ENCODE measurements at regions not wholly inside any gene's neighbourhood (a gene's known extent, or its start where the extent isn't known, plus 50 kb on each side); places are given as distances from the start of the nearest gene placed in this dataset.

DNA sequence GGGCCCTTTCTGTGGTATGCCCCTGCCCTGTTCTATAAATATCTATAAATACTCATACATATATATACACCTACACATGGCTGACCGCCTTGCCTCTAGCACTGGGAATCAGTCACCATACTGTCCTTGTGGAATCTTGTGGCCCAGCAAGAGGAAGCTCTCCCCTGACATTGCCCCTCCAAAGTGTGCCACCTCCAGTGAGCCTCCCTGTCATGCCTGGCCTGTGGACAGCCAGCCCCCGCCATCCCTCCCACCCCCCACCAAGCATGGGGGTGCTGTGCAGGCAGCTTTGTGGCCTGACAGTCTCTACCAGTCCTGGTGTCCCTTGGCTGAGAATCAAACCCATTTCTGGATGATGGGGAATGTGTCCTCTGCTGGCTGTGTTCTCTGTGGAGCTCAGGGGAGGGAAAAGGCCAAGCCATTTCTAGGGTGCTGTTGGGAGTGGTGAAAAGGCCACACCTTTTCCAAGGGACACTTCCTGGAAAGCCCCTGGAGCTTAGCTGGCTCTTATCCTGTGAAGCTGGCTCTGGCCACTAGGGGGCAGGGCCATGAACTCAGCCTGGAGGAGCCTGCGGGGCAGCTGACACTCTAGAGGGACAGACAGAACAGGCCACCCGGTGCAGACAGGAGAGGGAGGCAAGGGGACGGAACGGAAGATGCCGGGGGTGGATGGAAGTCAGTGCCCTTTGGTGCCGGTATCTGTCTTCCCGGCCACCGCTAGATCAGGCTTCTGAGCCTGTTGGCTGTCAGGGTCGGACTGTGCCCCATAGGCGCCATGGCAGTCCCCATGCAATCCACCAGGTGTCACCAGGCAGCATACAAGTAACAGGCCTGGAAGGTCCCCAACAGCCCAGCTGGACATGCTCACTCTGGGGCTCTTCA lies 167.2 kb downstream of the TBC1D2B start (continued):
- 0 out of 2 replicates have a peak, but pooled peaks have one; percentile 42 for TF ChIP-seq SCRT1 (tag by site-specific recombination; IDR thresholded peaks at IDR 0.05; ENCODE audit: borderline replicate concordance)
- TF ChIP-seq ZNF600 (tag by site-specific recombination; IDR thresholded peaks at IDR 0.05): peak; percentile 48; the same call in 1 of the 2 replicates
- peak; percentile 72 for TF ChIP-seq SCRT2 (tag by site-specific recombination; IDR thresholded peaks at IDR 0.05)
- TF ChIP-seq, protein P1, sequence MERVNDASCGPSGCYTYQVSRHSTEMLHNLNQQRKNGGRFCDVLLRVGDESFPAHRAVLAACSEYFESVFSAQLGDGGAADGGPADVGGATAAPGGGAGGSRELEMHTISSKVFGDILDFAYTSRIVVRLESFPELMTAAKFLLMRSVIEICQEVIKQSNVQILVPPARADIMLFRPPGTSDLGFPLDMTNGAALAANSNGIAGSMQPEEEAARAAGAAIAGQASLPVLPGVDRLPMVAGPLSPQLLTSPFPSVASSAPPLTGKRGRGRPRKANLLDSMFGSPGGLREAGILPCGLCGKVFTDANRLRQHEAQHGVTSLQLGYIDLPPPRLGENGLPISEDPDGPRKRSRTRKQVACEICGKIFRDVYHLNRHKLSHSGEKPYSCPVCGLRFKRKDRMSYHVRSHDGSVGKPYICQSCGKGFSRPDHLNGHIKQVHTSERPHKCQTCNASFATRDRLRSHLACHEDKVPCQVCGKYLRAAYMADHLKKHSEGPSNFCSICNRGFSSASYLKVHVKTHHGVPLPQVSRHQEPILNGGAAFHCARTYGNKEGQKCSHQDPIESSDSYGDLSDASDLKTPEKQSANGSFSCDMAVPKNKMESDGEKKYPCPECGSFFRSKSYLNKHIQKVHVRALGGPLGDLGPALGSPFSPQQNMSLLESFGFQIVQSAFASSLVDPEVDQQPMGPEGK (tag by site-specific recombination; IDR thresholded peaks at IDR 0.05): peak; percentile 57; the same call in 1 of the 2 replicates
- TF ChIP-seq, protein P2, sequence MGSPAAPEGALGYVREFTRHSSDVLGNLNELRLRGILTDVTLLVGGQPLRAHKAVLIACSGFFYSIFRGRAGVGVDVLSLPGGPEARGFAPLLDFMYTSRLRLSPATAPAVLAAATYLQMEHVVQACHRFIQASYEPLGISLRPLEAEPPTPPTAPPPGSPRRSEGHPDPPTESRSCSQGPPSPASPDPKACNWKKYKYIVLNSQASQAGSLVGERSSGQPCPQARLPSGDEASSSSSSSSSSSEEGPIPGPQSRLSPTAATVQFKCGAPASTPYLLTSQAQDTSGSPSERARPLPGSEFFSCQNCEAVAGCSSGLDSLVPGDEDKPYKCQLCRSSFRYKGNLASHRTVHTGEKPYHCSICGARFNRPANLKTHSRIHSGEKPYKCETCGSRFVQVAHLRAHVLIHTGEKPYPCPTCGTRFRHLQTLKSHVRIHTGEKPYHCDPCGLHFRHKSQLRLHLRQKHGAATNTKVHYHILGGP (tag by site-specific recombination; IDR thresholded peaks at IDR 0.05): peak; percentile 42; the same call in 1 of the 2 replicates
- peak; percentile 88 for TF ChIP-seq ZBTB48 (tag by site-specific recombination; IDR thresholded peaks at IDR 0.05)
- TF ChIP-seq, protein P3, sequence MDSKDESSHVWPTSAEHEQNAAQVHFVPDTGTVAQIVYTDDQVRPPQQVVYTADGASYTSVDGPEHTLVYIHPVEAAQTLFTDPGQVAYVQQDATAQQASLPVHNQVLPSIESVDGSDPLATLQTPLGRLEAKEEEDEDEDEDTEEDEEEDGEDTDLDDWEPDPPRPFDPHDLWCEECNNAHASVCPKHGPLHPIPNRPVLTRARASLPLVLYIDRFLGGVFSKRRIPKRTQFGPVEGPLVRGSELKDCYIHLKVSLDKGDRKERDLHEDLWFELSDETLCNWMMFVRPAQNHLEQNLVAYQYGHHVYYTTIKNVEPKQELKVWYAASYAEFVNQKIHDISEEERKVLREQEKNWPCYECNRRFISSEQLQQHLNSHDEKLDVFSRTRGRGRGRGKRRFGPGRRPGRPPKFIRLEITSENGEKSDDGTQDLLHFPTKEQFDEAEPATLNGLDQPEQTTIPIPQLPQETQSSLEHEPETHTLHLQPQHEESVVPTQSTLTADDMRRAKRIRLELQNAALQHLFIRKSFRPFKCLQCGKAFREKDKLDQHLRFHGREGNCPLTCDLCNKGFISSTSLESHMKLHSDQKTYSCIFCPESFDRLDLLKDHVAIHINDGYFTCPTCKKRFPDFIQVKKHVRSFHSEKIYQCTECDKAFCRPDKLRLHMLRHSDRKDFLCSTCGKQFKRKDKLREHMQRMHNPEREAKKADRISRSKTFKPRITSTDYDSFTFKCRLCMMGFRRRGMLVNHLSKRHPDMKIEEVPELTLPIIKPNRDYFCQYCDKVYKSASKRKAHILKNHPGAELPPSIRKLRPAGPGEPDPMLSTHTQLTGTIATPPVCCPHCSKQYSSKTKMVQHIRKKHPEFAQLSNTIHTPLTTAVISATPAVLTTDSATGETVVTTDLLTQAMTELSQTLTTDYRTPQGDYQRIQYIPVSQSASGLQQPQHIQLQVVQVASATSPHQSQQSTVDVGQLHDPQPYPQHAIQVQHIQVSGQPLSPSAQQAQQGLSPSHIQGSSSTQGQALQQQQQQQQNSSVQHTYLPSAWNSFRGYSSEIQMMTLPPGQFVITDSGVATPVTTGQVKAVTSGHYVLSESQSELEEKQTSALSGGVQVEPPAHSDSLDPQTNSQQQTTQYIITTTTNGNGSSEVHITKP (tag by site-specific recombination; IDR thresholded peaks at IDR 0.05): peak; percentile 28; the same call in 1 of the 2 replicates
- 0 out of 2 replicates have a peak, but pooled peaks have one; percentile 29 for TF ChIP-seq ZBTB20 (tag by site-specific recombination; IDR thresholded peaks at IDR 0.05)

DNA sequence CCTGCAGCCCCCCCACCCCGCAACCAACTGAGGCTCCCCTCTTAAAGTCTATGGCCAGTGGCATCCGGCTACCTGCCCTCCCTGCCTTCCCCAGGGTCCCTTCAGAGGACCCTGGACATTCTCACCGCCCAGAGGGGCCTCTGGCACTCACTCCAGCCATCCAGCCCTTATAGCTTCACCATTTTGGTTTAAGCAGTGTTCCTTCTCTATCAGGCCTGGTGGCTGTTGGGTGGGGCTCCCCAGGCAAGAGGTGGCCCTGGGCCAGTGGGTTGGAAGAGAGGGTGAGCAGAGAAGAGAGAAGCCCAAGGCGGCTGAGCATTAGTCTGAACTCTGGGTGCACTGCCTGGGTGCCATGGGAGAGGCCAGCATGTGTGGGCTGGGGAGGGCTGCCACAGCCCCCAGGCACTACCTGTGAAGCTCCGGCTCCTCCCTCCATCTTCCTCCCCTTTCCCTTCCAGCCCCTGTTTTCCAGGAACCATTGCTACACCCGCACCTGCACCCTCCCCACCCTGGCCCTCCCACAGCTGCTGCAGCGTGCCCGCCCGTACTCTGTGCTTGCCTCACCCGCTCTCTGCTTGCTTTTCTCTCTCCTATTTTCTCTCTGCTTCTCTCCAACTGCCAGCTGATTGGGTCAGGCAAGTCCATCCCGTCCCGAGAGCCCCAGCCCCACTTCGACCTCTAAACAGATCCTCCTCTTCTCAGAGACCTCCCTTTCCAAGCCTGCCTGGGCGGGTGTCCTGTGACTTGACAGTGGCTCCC lies 168.2 kb downstream of the TBC1D2B start:
- no peak overlapping the region for H3K4me3 ChIP-seq (ENCODE audit: low read depth, low read length)
- no peaks in the 10 kb centered on the region for H3K9me3 ChIP-seq (ENCODE audit: control insufficient read depth, insufficient read depth, low read depth, low read length)
- no peaks in the 10 kb centered on the region for H3K36me3 ChIP-seq (ENCODE audit: control insufficient read depth in 2 of 2, insufficient read depth in 1 of 2, low read length in 2 of 2)
- ChIA-PET POLR2A (no interaction called here), CTCF (interaction anchor here (0.6 to 3.5 kb wide), 42 partner anchors 9 to 857 kb away, joined by 3 to 48 read pairs (median 4); no protein-coding TSS in a partner anchor)
- H3K4me1 ChIP-seq (ENCODE audit: control insufficient read depth, insufficient read depth, low read length): no peaks in the 10 kb centered on the region
- no peak overlapping the region for H3K27ac ChIP-seq (ENCODE audit: extremely low read depth, low read depth, low read length)
- TF ChIP-seq ZNF501 (tag by site-specific recombination; IDR thresholded peaks at IDR 0.05) (no peak), KLF1 (tag by site-specific recombination; IDR thresholded peaks at IDR 0.05) (peak; percentile 84), ZNF654 (tag by site-specific recombination; IDR thresholded peaks at IDR 0.05; ENCODE audit: low read depth) (no peak), ZNF174 (tag by site-specific recombination; IDR thresholded peaks at IDR 0.05) (no peak), ZNF423 (tag by site-specific recombination; IDR thresholded peaks at IDR 0.05) (no peak), ZNF747 (tag by site-specific recombination; IDR thresholded peaks at IDR 0.05) (no peak)
- TF ChIP-seq, protein P4, sequence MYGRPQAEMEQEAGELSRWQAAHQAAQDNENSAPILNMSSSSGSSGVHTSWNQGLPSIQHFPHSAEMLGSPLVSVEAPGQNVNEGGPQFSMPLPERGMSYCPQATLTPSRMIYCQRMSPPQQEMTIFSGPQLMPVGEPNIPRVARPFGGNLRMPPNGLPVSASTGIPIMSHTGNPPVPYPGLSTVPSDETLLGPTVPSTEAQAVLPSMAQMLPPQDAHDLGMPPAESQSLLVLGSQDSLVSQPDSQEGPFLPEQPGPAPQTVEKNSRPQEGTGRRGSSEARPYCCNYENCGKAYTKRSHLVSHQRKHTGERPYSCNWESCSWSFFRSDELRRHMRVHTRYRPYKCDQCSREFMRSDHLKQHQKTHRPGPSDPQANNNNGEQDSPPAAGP (tag by site-specific recombination; IDR thresholded peaks at IDR 0.05): 0 out of 2 replicates have a peak, but pooled peaks have one; percentile 30

Measured in HEK293 (cell line).